MM.1S (cell line): ENCODE measurements at regions not wholly inside any gene's neighbourhood (a gene's known extent, or its start where the extent isn't known, plus 50 kb on each side); places are given as distances from the start of the nearest gene placed in this dataset.

Experiments
- CTCF ChIP-seq: fragments of 300-600 bp; sonication (generic); IDR thresholded peaks from 2 replicates; pipeline ENCODE4 v1.5.1; 2016; ENCODE audit warnings: antibody characterized with exemption, low read length, mixed read lengths
- EZH2 ChIP-seq: fragments of 300-600 bp; sonication (generic); optimal IDR thresholded peaks from 2 replicates; pipeline ENCODE3; 2017; ENCODE audit warnings: low read depth, mild to moderate bottlenecking, antibody characterized with exemption, low read length, mixed read lengths

- TF ChIP-seq CTCF (no peak), EZH2 (no peak)
Measured at GRCh38 chr7:43037531-43037930, 74.9 kb upstream of the HECW1 start.
